ENCODE measurements at regions not wholly inside any gene's neighbourhood (a gene's known extent, or its start where the extent isn't known, plus 50 kb on each side); places are given as distances from the start of the nearest gene placed in this dataset.

- no peak overlapping the region for H3K18ac ChIP-seq (ENCODE audit: low read depth, low read length)
- no peaks in the 10 kb centered on the region for H4K20me1 ChIP-seq (ENCODE audit: insufficient read depth, low read length)
- H3K27me3 ChIP-seq (ENCODE audit: control insufficient read depth, insufficient read depth, low read length) = no peaks in the 10 kb centered on the region
- no peak overlapping the region for H2AK5ac ChIP-seq (ENCODE audit: low read depth, low read length)
- H3K27ac ChIP-seq (ENCODE audit: insufficient read depth, low read length) = no peak overlapping the region
- no peak overlapping the region for H3K23ac ChIP-seq (ENCODE audit: low read depth, low read length)
- no peak overlapping the region for H2AK9ac ChIP-seq (replicated peaks; ENCODE audit: low read depth, low read length, poor library complexity)
- no peaks in the 10 kb centered on the region for H3K4me1 ChIP-seq (ENCODE audit: control insufficient read depth, insufficient read depth, low read length)
- intact Hi-C loops (cut with micrococcal nuclease) (no loop called here), in situ Hi-C loops (cut with MboI; ENCODE audit: low sequenced_read_pairs) (no loop called here), dilution Hi-C loops (cut with HindIII; ENCODE audit: low sequenced_read_pairs, unreplicated experiment) (no loop called here)
- DNase-seq (no peak), ATAC-seq (ENCODE audit: low read depth) (no peak)
- no peak overlapping the region for H3K9ac ChIP-seq (ENCODE audit: low read depth, low read length)
- H3K14ac ChIP-seq (replicated peaks; ENCODE audit: low read depth, low read length) = no peak overlapping the region
- no peak overlapping the region for H2BK5ac ChIP-seq (ENCODE audit: low read depth, low read length, poor library complexity, severe bottlenecking)
- H3K9me3 ChIP-seq (ENCODE audit: control insufficient read depth, insufficient read depth, low read length) = peaks cover 48% of the 10 kb centered on the region; the same call in 1 of the 2 replicates
- CTCF ChIA-PET = no interaction called here
- no TSS peak for BruUV-seq (replicated peaks)
- no peak overlapping the region for H3K56ac ChIP-seq (ENCODE audit: extremely low read depth, insufficient read depth, low read length)
- no peak overlapping the region for H4K91ac ChIP-seq (ENCODE audit: insufficient read depth, low read depth, low read length)
- H3K4me2 ChIP-seq (ENCODE audit: low read depth, low read length) = no peak overlapping the region
- H3K9me1 ChIP-seq (ENCODE audit: insufficient read depth, low read length) = no peaks in the 10 kb centered on the region
- WGBS, 2 experiments (ENCODE audit: extremely low coverage in 2 of 2, insufficient read length in 1 of 2) = 88% methylated on average over 7 of the region's 18 CpGs; no CpG with 5 or more reads in 1 of the 2 experiments
- H2BK120ac ChIP-seq (ENCODE audit: low read depth, low read length) = no peak overlapping the region
- no peak for TF ChIP-seq NFE2L2 (IDR thresholded peaks at IDR 0.05; ENCODE audit: low read depth, low read length)
- TF ChIP-seq POLR2A (IDR thresholded peaks at IDR 0.05; ENCODE audit: low read depth, low read length) = no peak
- TF ChIP-seq SMC3 (IDR thresholded peaks at IDR 0.05; ENCODE audit: low read depth, low read length) = no peak
- no peak for TF ChIP-seq MAZ (IDR thresholded peaks at IDR 0.05; ENCODE audit: borderline replicate concordance, low read depth, low read length)
- no peak for TF ChIP-seq BHLHE40 (IDR thresholded peaks at IDR 0.05; ENCODE audit: low read depth, low read length)
- TF ChIP-seq MAFK (IDR thresholded peaks at IDR 0.05; ENCODE audit: low read depth, low read length) = no peak
- no peak for TF ChIP-seq USF2 (IDR thresholded peaks at IDR 0.05; ENCODE audit: low read depth, low read length)
- TF ChIP-seq CEBPB (IDR thresholded peaks at IDR 0.05; ENCODE audit: low read depth, low read length) = no peak
- TF ChIP-seq RCOR1 (IDR thresholded peaks at IDR 0.05; ENCODE audit: insufficient replicate concordance, low read length) = no peak
- no peak for TF ChIP-seq CHD1 (IDR thresholded peaks at IDR 0.05; ENCODE audit: low read depth, low read length)
- TF ChIP-seq FOS (IDR thresholded peaks at IDR 0.05; ENCODE audit: low read depth, low read length) = no peak
- no peak for TF ChIP-seq MXI1 (IDR thresholded peaks at IDR 0.05; ENCODE audit: borderline replicate concordance, low read depth, low read length)
- no peak for TF ChIP-seq ELK1 (IDR thresholded peaks at IDR 0.05; ENCODE audit: borderline replicate concordance, low read depth, low read length)
- TF ChIP-seq RAD21 (IDR thresholded peaks at IDR 0.05; ENCODE audit: low read length) = no peak
- no peak for TF ChIP-seq CTCF (conservative IDR thresholded peaks at IDR 0.05; ENCODE audit: low read depth, low read length)
- TF ChIP-seq RFX5 (IDR thresholded peaks at IDR 0.05; ENCODE audit: low read depth, low read length) = no peak
- no peak overlapping the region for H4K8ac ChIP-seq (ENCODE audit: low read depth in 2 of 2, low read length in 2 of 2)
- no peak overlapping the region for H4K5ac ChIP-seq (ENCODE audit: low read depth, low read length)
- H3K79me1 ChIP-seq (ENCODE audit: low read depth in 1 of 2, low read length in 2 of 2) = no peaks in the 10 kb centered on the region
- H3K36me3 ChIP-seq (ENCODE audit: control insufficient read depth, insufficient read depth, low read length) = no peaks in the 10 kb centered on the region
- no peak overlapping the region for H2BK20ac ChIP-seq (ENCODE audit: low read depth, low read length)
- H3K4me3 ChIP-seq (ENCODE audit: insufficient read depth, low read depth, low read length) = no peak overlapping the region
- no peak overlapping the region for H2BK15ac ChIP-seq (ENCODE audit: low read depth, low read length)
- no peak overlapping the region for H2AFZ ChIP-seq (replicated peaks; ENCODE audit: low read length, poor library complexity)
- POLR2A ChIA-PET (ENCODE audit: unreplicated experiment) = no interaction called here
- H3K4ac ChIP-seq (ENCODE audit: low read depth, low read length) = no peak overlapping the region
These were observed 961.7 kb downstream of the RPA4 start for GRCh38 chrX:97845451-97845850.
